ENCODE measurements at regions not wholly inside any gene's neighbourhood (a gene's known extent, or its start where the extent isn't known, plus 50 kb on each side); places are given as distances from the start of the nearest gene placed in this dataset.
"Not testable (repeated sequence)": the region's sequence is repeated elsewhere in the genome, so short reads cannot be mapped to it uniquely, and the experiment has no call there.

GRCh38 chr13:82963226-82964099 is 918.8 kb downstream of the SLITRK1 start:
- intact Hi-C loops (cut with DNase I) = no loop called here
- DNase-seq = no peak
- H3K9me3 ChIP-seq = peaks cover 0 to 4% (median 0%) of the 10 kb centered on the region in 4 donors
- H3K36me3 ChIP-seq = no peaks in the 10 kb centered on the region
- no peaks in the 10 kb centered on the region for H3K4me1 ChIP-seq
- WGBS, 2 donors = 71 to 73% methylated on average over 7 of the region's 7 CpGs
- H3K4me3 ChIP-seq = no peak overlapping the region
- no peaks in the 10 kb centered on the region for H3K27me3 ChIP-seq
- no peak for TF ChIP-seq CTCF (IDR thresholded peaks at IDR 0.05)
- no peak for TF ChIP-seq EP300 (IDR thresholded peaks at IDR 0.05)
- TF ChIP-seq POLR2AphosphoS5 (IDR thresholded peaks at IDR 0.05) = no peak
- TF ChIP-seq POLR2A (IDR thresholded peaks at IDR 0.05) = no peak
- H3K27ac ChIP-seq = no peak overlapping the region

GRCh38 chr13:82962397-82962796 is 919.9 kb downstream of the SLITRK1 start:
- Histone ChIP-seq H3K9me3 (peaks cover 0 to 4% (median 0%) of the 10 kb centered on the region in 4 donors), H3K27ac (no peak overlapping the region), H3K36me3 (no peaks in the 10 kb centered on the region), H3K27me3 (no peaks in the 10 kb centered on the region), H3K4me1 (no peaks in the 10 kb centered on the region), H3K4me3 (no peak overlapping the region)
- WGBS, 2 donors = 51 to 57% methylated on average over 3 of the region's 3 CpGs
- TF ChIP-seq CTCF (IDR thresholded peaks at IDR 0.05) (no peak), EP300 (IDR thresholded peaks at IDR 0.05) (no peak), POLR2AphosphoS5 (IDR thresholded peaks at IDR 0.05) (no peak), POLR2A (IDR thresholded peaks at IDR 0.05) (no peak)
- no peak for DNase-seq
- intact Hi-C loops (cut with DNase I) = no loop called here

GRCh38 chr13:82961757-82962156 is 920.5 kb downstream of the SLITRK1 start:
- Histone ChIP-seq H3K9me3 (peaks cover 0 to 4% (median 0%) of the 10 kb centered on the region in 4 donors), H3K27me3 (no peaks in the 10 kb centered on the region), H3K27ac (no peak overlapping the region), H3K36me3 (no peaks in the 10 kb centered on the region), H3K4me3 (no peak overlapping the region), H3K4me1 (no peaks in the 10 kb centered on the region)
- DNase-seq = no peak
- WGBS, 2 donors = 99 to 100% methylated on average over 1 of the region's 1 CpG
- intact Hi-C loops (cut with DNase I) = no loop called here
- TF ChIP-seq POLR2AphosphoS5 (IDR thresholded peaks at IDR 0.05) (no peak), CTCF (IDR thresholded peaks at IDR 0.05) (no peak)

GRCh38 chr13:82952336-82952735 is 929.9 kb downstream of the SLITRK1 start:
- intact Hi-C loops (cut with DNase I); H3K9me3 ChIP-seq; H3K27ac ChIP-seq; H3K4me3 ChIP-seq; H3K4me1 ChIP-seq; H3K36me3 ChIP-seq; DNase-seq; H3K27me3 ChIP-seq: not testable (repeated sequence)
- WGBS, 2 donors = 81 to 90% methylated on average over 6 of the region's 6 CpGs

- no peak overlapping the region for H3K27ac ChIP-seq
- H3K36me3 ChIP-seq = no peaks in the 10 kb centered on the region
- DNase-seq = no peak
- no peak for TF ChIP-seq CTCF (IDR thresholded peaks at IDR 0.05)
- no peak for TF ChIP-seq POLR2A (IDR thresholded peaks at IDR 0.05)
- no peak for TF ChIP-seq EP300 (IDR thresholded peaks at IDR 0.05)
- TF ChIP-seq POLR2AphosphoS5 (IDR thresholded peaks at IDR 0.05) = no peak
- peaks cover 0 to 11% (median 0%) of the 10 kb centered on the region in 4 donors for H3K4me1 ChIP-seq
- no peaks in the 10 kb centered on the region for H3K9me3 ChIP-seq
- no peaks in the 10 kb centered on the region for H3K27me3 ChIP-seq
- intact Hi-C loops (cut with DNase I) = loop anchor here (10.0 kb wide), 1 partner anchor 117 kb away; no protein-coding TSS in a partner anchor
- no peak overlapping the region for H3K4me3 ChIP-seq
Observed at GRCh38 chr13:82947683-82948082, 934.6 kb downstream of the SLITRK1 start.

Data from sigmoid colon (tissue), 6 donors.